Large intestine (tissue), 3 donors: ENCODE measurements at regions not wholly inside any gene's neighbourhood (a gene's known extent, or its start where the extent isn't known, plus 50 kb on each side); places are given as distances from the start of the nearest gene placed in this dataset.

Experiments used
- DNase-seq, 2 donors: peaks; one replicate each; pipeline versions ENCODE4 v3.0.0 to v3.0.0-alpha.2; 2013
- H3K27ac ChIP-seq: one replicate; pipeline ENCODE4 v1.5.1; 2013; ENCODE audit warnings: low read length
- H3K27me3 ChIP-seq: 2 replicates; pipeline ENCODE4 v1.6.1; 2013; ENCODE audit warnings: low read length; ENCODE audit not compliant: control insufficient read depth, insufficient read depth
- H3K36me3 ChIP-seq: 2 replicates; pipeline ENCODE4 v1.6.1; 2013; ENCODE audit warnings: low read length; ENCODE audit not compliant: control insufficient read depth, insufficient read depth
- H3K4me1 ChIP-seq: one replicate; pipeline ENCODE4 v1.6.1; 2013; ENCODE audit warnings: low read length; ENCODE audit not compliant: control insufficient read depth, insufficient read depth
- H3K4me3 ChIP-seq: one replicate; pipeline ENCODE4 v1.5.1; 2013; ENCODE audit warnings: low read length
- H3K9me3 ChIP-seq: one replicate; pipeline ENCODE4 v1.6.1; 2013; ENCODE audit warnings: mild to moderate bottlenecking, low read depth, low read length, moderate library complexity; ENCODE audit not compliant: control insufficient read depth
- WGBS: methylation state at CpG from one replicate; pipeline ENCODE4 v1.1.5; 2013; ENCODE audit warnings: low lambda C conversion rate; ENCODE audit not compliant: insufficient coverage; 5-methylcytosine and 5-hydroxymethylcytosine counted together

DNA sequence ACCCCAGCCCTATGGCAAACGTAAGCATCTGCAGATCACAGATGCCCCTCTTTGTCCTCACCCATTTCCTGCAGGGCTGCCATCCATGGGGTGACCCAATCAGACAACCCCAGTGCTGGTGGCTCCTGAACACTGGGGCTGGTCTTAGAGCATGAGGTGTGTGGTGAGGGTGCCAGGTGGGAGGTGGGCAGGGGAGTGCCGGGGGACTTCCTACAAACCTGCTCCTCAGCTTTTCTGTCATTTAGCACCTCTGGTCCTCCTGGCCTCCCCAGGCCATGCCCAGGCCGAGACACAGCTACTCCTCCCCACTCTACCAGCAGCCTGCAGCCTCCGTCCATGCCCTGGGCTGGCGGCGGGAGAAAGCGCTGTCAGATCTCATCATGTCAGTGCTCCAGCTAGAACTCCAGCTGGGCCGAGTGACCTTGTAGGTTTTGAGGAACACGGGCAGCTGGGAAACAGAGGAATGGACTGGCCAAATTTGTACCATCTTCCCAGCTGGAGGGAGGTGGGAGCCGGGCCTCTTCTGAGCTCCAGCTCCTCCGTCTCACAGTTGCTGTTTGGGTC is 157.7 kb upstream of the NECTIN1 start:
- H3K36me3 ChIP-seq: no peaks in the 10 kb centered on the region
- H3K9me3 ChIP-seq: no peaks in the 10 kb centered on the region
- H3K27ac ChIP-seq: no peak overlapping the region
- no peaks in the 10 kb centered on the region for H3K27me3 ChIP-seq
- WGBS: no CpG with 5 or more reads among the region's 11 CpGs
- no peaks in the 10 kb centered on the region for H3K4me1 ChIP-seq
- no peak overlapping the region for H3K4me3 ChIP-seq
- no peak for DNase-seq

DNA sequence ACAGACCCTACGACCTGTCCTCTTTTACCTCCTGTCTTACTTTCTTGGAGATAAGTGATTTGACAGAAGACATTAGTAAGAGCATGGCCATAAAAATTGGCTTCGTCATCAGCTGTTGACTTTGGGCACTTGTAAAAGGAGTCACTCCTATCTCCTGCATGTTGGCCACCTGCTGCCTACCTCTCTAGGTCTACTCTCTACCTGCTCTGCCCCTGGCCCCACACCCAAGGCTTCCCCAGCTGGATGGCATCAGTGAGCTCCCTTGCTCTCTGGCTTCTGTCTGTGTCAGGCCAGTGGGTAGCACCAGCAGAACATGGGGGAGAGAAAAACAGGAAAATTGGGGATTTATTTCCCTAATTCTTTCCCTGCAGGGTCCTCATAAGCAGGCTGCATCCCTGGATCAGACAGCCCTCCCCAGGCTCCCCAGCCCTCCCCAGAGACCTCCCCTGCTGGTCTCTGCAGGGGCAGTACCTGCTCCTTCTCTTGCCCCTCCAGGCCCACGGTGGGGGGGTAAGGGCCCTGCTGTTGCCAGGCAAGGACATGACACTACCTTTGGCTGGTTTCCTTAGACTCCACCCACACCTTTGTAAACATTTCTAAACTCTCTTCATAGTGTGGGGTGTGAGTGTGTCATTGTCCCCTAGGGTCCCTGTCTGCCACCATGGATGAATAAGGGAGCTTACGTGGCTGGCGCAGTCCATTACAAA is 157.0 kb upstream of the NECTIN1 start:
- Histone ChIP-seq H3K27me3 (no peaks in the 10 kb centered on the region), H3K36me3 (no peaks in the 10 kb centered on the region), H3K4me3 (no peak overlapping the region), H3K9me3 (no peaks in the 10 kb centered on the region), H3K4me1 (no peaks in the 10 kb centered on the region), H3K27ac (peak overlapping the region; percentile 5)
- WGBS: no CpG with 5 or more reads among the region's 5 CpGs
- DNase-seq: peak in 1 of 2 donors; percentile 58

- H3K27ac ChIP-seq: no peak overlapping the region
- no peaks in the 10 kb centered on the region for H3K4me1 ChIP-seq
- H3K4me3 ChIP-seq: no peak overlapping the region
- WGBS: no CpG with 5 or more reads among the region's 5 CpGs
- H3K9me3 ChIP-seq: no peaks in the 10 kb centered on the region
- DNase-seq: no peak
- no peaks in the 10 kb centered on the region for H3K36me3 ChIP-seq
- H3K27me3 ChIP-seq: no peaks in the 10 kb centered on the region
Observed at GRCh38 chr11:119885067-119885466, 156.1 kb upstream of the NECTIN1 start.

- DNase-seq: no peak
- Histone ChIP-seq H3K9me3 (no peaks in the 10 kb centered on the region), H3K4me1 (no peaks in the 10 kb centered on the region), H3K27ac (no peak overlapping the region), H3K27me3 (no peaks in the 10 kb centered on the region), H3K4me3 (no peak overlapping the region), H3K36me3 (no peaks in the 10 kb centered on the region)
- WGBS: no CpG with 5 or more reads among the region's 4 CpGs
Observed at GRCh38 chr11:119882316-119882715, 153.3 kb upstream of the NECTIN1 start.

- Histone ChIP-seq H3K27me3 (no peaks in the 10 kb centered on the region), H3K4me1 (no peaks in the 10 kb centered on the region), H3K36me3 (no peaks in the 10 kb centered on the region), H3K9me3 (no peaks in the 10 kb centered on the region), H3K4me3 (no peak overlapping the region), H3K27ac (no peak overlapping the region)
- no peak for DNase-seq
- no CpG with 5 or more reads among the region's 7 CpGs for WGBS
Observed at GRCh38 chr11:119880873-119881272, 151.9 kb upstream of the NECTIN1 start.

GRCh38 chr11:119880143-119880542 is 151.1 kb upstream of the NECTIN1 start:
- no peaks in the 10 kb centered on the region for H3K4me1 ChIP-seq
- H3K4me3 ChIP-seq: no peak overlapping the region
- no peaks in the 10 kb centered on the region for H3K9me3 ChIP-seq
- no peak overlapping the region for H3K27ac ChIP-seq
- H3K27me3 ChIP-seq: no peaks in the 10 kb centered on the region
- H3K36me3 ChIP-seq: no peaks in the 10 kb centered on the region
- DNase-seq: peak in 1 of 2 donors; percentile 22
- whole genome bisulfite sequencing: no CpG with 5 or more reads among the region's 4 CpGs

DNA sequence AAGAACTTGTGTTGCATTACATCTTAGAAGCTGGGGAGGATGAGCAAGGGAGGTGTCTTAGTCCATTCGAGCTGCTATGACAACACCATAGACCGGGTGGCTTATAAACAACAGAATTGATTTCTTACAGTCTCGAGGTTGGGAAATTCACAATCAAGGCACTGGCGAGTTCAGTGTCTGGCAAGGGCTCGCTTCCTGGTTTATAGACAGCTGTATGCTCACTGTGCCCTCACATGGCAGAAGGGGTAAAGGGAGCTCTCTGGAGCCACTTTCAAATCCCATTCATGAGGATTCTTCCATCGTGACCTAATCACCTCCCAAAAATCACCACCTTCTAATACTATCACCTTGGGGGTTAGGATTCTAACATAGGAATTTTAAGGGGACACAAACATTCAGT is 150.0 kb upstream of the NECTIN1 start:
- DNase-seq: no peak
- no CpG with 5 or more reads among the region's 6 CpGs for whole genome bisulfite sequencing
- H3K36me3 ChIP-seq: no peaks in the 10 kb centered on the region
- no peaks in the 10 kb centered on the region for H3K4me1 ChIP-seq
- no peak overlapping the region for H3K4me3 ChIP-seq
- no peaks in the 10 kb centered on the region for H3K27me3 ChIP-seq
- no peak overlapping the region for H3K27ac ChIP-seq
- H3K9me3 ChIP-seq: no peaks in the 10 kb centered on the region

DNA sequence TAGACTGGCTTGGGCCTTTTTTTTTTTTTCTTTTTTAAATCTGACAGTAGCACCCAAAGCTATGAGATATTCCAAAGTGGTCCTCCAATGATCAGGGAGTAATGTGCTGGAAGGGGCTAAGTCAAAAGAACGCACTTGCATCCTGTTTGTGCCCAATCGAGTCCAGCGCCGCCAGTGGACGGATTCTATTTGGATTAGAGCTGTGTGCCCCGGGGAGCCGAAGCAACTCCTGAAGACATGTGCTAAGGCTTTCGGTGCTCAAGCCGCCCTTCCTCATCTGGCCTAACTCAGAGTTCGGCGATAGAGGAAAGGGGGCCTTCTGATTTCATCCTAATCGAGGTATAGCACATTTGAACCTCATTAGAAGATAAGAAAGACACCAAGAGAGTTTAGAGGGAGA is 147.8 kb upstream of the NECTIN1 start:
- Histone ChIP-seq H3K4me1 (no peaks in the 10 kb centered on the region), H3K27me3 (no peaks in the 10 kb centered on the region)
- no CpG with 5 or more reads among the region's 12 CpGs for WGBS

DNA sequence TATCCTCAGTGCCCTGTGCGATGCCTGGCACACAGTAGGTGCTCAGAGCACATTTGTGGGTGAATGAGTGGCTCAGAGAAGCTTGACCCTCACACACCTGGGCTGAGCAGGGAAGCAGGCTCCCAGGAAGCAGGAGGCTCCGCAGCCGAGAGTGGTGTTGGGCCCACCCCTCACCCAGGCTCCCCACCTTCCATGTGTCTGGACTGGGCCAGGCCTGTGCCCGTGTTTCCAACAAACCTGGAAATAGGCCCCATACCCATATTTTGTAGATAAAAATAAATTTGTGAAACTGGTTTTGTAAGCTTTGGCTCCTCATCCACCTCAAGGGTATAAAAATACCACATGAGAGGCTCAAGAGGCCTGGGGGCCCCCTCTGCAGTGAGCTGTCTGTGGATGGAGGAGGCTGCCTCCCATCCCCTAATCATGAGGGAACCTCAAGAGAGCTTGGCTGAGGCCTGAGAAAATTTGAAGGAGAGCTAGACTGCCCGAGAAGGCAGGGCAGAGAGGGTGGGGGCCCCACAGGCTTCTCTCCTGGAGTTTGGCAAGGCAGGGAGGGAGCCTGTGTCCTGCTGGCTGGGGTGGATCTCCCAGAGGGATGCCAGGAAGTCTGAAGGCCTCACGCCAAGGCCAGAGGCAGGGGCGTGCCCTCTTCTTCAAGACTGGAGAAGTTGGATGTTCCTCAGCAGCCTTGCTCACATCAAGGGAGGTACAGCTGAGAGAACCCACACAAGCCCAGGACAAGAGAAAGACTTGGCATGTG is 147.0 kb upstream of the NECTIN1 start:
- Histone ChIP-seq H3K4me1 (no peaks in the 10 kb centered on the region), H3K36me3 (no peaks in the 10 kb centered on the region), H3K9me3 (no peaks in the 10 kb centered on the region), H3K4me3 (no peak overlapping the region), H3K27ac (no peak overlapping the region), H3K27me3 (no peaks in the 10 kb centered on the region)
- no peak for DNase-seq
- no CpG with 5 or more reads among the region's 7 CpGs for WGBS

More for the DNA sequence above, 147.8 kb upstream of the NECTIN1 start:
- Histone ChIP-seq H3K9me3 (no peaks in the 10 kb centered on the region), H3K27ac (no peak overlapping the region), H3K4me3 (no peak overlapping the region), H3K36me3 (no peaks in the 10 kb centered on the region)
- no peak for DNase-seq

- Histone ChIP-seq H3K36me3 (no peaks in the 10 kb centered on the region), H3K4me1 (no peaks in the 10 kb centered on the region), H3K4me3 (no peak overlapping the region), H3K27ac (no peak overlapping the region), H3K9me3 (no peaks in the 10 kb centered on the region), H3K27me3 (no peaks in the 10 kb centered on the region)
- peak in 1 of 2 donors; percentile 41 for DNase-seq
- no CpG with 5 or more reads among the region's 15 CpGs for WGBS
Observed at GRCh38 chr11:119874660-119875238, 145.7 kb upstream of the NECTIN1 start.
